ENCODE measurements at regions not wholly inside any gene's neighbourhood (a gene's known extent, or its start where the extent isn't known, plus 50 kb on each side); places are given as distances from the start of the nearest gene placed in this dataset.

- no peak for TF ChIP-seq EZH2 (IDR thresholded peaks at IDR 0.05; ENCODE audit: borderline replicate concordance, low read depth, low read length, severe bottlenecking)
- TF ChIP-seq CTCF (IDR thresholded peaks at IDR 0.05; ENCODE audit: borderline replicate concordance, extremely low read depth, low read length, poor library complexity, severe bottlenecking) = no peak
Measured at GRCh38 chr6:165820934-165821333, 157.9 kb upstream of the PDE10A start.

Measured in DND-41 (cell line).